Tibial nerve (tissue), 4 donors: ENCODE measurements at regions not wholly inside any gene's neighbourhood (a gene's known extent, or its start where the extent isn't known, plus 50 kb on each side); places are given as distances from the start of the nearest gene placed in this dataset.

Source experiments
- EP300 ChIP-seq, 2 donors: sonication (generic); formaldehyde crosslinking; IDR thresholded peaks; one replicate each; pipeline ENCODE4 v1.6.1; 2017; ENCODE audit warnings: antibody characterized with exemption in 2 of 2, mild to moderate bottlenecking in 1 of 2
- TF ChIP-seq, protein P1 (sequence below), 5 experiments: fragments of 200-600 bp in 3 of 5; fragments of 450-650 bp in 2 of 5; sonication (generic) in 3 of 5; IDR thresholded peaks; one replicate each; pipeline ENCODE4 v1.5.1; 2016 to 2019; ENCODE audit warnings: antibody characterized with exemption in 5 of 5, mild to moderate bottlenecking in 3 of 5, moderate library complexity in 2 of 5

DNA sequence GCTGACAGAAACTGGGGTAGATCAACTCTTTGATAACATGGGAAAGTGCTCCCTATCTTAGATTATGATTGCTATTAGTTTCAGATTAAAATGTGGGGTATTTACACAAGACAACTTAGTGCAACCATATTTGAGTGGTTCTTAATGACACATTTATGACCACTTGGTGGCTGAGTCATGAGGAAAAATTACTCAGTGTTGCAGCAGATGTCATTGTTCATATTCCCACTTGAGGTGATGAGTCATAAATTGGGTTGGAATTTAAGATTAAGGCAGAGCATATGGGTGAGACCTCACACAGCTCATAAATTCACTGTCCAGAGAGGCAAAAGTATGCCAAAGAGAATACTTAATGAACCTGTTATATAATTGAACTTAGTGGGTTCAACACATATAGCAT is 408.3 kb downstream of the DMRT2 start:
- no peak for TF ChIP-seq EP300 (IDR thresholded peaks at IDR 0.05)
- TF ChIP-seq, protein P1, sequence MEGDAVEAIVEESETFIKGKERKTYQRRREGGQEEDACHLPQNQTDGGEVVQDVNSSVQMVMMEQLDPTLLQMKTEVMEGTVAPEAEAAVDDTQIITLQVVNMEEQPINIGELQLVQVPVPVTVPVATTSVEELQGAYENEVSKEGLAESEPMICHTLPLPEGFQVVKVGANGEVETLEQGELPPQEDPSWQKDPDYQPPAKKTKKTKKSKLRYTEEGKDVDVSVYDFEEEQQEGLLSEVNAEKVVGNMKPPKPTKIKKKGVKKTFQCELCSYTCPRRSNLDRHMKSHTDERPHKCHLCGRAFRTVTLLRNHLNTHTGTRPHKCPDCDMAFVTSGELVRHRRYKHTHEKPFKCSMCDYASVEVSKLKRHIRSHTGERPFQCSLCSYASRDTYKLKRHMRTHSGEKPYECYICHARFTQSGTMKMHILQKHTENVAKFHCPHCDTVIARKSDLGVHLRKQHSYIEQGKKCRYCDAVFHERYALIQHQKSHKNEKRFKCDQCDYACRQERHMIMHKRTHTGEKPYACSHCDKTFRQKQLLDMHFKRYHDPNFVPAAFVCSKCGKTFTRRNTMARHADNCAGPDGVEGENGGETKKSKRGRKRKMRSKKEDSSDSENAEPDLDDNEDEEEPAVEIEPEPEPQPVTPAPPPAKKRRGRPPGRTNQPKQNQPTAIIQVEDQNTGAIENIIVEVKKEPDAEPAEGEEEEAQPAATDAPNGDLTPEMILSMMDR (IDR thresholded peaks at IDR 0.05), result no peak
